Activated T-cell treated with anti-CD3 and anti-CD28 coated beads, Interleukin-2, amount 50 U/mL, for 4 hours (primary cell): ENCODE measurements at regions not wholly inside any gene's neighbourhood (a gene's known extent, or its start where the extent isn't known, plus 50 kb on each side); places are given as distances from the start of the nearest gene placed in this dataset.
A peak's percentile ranks its signal among the peaks of the same experiment; 100 is the strongest.

ENCODE experiments used
- ATAC-seq, 2 donors: fragments of 200-7000 bp; cut with Tn5 transposase; one replicate each; pipeline ENCODE4 v1.10.0; 2021
- DNase-seq: peaks from one replicate; pipeline ENCODE4 v3.0.0-alpha.2; 2020
- H3K27me3 Mint-ChIP-seq: one replicate; pipeline ENCODE4 v1.8.0; 2021; ENCODE audit warnings: low read depth, mixed read lengths
- H3K36me3 Mint-ChIP-seq: one replicate; pipeline ENCODE4 v1.8.0; 2022; ENCODE audit warnings: mixed read lengths; ENCODE audit not compliant: insufficient read depth
- H3K4me1 Mint-ChIP-seq: one replicate; pipeline ENCODE4 v1.8.0; 2021; ENCODE audit warnings: low read depth, mixed read lengths
- H3K4me3 Mint-ChIP-seq: one replicate; pipeline ENCODE4 v1.8.0; 2021; ENCODE audit warnings: mild to moderate bottlenecking, moderate library complexity, mixed read lengths
- H3K9me3 Mint-ChIP-seq: one replicate; pipeline ENCODE4 v1.8.0; 2021; ENCODE audit warnings: mixed read lengths

- Mint-ChIP-seq H3K9me3 (no peaks in the 10 kb centered on the region), H3K4me1 (peaks cover 9% of the 10 kb centered on the region), H3K27me3 (no peaks in the 10 kb centered on the region), H3K36me3 (no peaks in the 10 kb centered on the region), H3K4me3 (no peak overlapping the region)
- no peak for DNase-seq
- ATAC-seq, result no peak
Measured at GRCh38 chr14:22088614-22089342, 415.2 kb upstream of the OR4E1 start.

GRCh38 chr14:22086131-22086530 is 412.5 kb upstream of the OR4E1 start:
- Mint-ChIP-seq H3K9me3 (no peaks in the 10 kb centered on the region), H3K36me3 (no peaks in the 10 kb centered on the region), H3K27me3 (no peaks in the 10 kb centered on the region), H3K4me1 (peaks cover 16% of the 10 kb centered on the region), H3K4me3 (peak overlapping the region; percentile 77)
- ATAC-seq (no peak), DNase-seq (no peak)

DNA sequence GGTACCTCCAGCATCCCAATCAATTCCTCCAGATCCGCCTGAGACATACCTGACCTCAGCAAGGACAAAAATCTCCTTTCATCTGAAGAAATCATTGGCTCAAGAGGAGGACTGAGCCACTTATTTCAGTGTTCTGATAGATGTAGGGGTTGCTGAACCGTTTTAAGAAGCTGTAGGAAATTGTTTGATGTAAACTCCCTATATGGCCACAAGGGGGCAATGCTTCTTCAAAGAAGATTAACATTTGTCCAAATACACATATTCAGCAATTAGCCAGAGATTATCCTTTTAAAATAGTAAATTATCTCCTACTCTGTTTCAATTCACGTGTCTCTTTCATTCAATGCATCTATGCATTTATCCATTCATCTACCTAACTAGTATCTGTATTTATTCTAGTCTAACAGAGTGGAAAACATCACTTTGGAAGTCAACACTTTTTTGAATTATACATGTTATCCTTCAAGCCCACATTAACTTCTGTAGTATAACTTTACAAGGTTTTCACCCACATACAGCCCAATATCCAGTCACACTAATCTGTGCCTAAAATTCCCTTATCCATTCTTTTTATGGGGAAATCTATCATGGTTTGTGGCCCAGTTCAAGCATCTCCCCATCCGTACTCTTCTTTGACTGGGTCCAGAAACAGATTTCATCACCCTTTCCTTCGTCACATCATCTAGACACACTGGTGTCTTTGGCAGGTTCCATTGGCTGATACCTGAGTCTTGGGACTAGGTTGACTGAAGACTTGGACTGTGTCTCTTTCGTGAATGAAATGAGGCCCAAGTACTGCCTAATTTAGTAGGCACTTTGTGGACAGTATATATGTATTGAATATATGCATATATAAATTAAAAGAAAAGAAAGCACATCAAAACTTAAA is 411.0 kb upstream of the OR4E1 start:
- no peak for DNase-seq
- no peak for ATAC-seq
- Mint-ChIP-seq H3K4me1 (peaks cover 16% of the 10 kb centered on the region), H3K27me3 (no peaks in the 10 kb centered on the region), H3K4me3 (peak overlapping the region; percentile 45), H3K36me3 (no peaks in the 10 kb centered on the region), H3K9me3 (no peaks in the 10 kb centered on the region)

- H3K27me3 Mint-ChIP-seq, result no peaks in the 10 kb centered on the region
- DNase-seq (no peak), ATAC-seq (no peak)
- H3K4me1 Mint-ChIP-seq, result peaks cover 23% of the 10 kb centered on the region
- no peaks in the 10 kb centered on the region for H3K36me3 Mint-ChIP-seq
- no peaks in the 10 kb centered on the region for H3K9me3 Mint-ChIP-seq
- H3K4me3 Mint-ChIP-seq, result no peak overlapping the region
Measured at GRCh38 chr14:22081337-22081736, 407.7 kb upstream of the OR4E1 start.

DNA sequence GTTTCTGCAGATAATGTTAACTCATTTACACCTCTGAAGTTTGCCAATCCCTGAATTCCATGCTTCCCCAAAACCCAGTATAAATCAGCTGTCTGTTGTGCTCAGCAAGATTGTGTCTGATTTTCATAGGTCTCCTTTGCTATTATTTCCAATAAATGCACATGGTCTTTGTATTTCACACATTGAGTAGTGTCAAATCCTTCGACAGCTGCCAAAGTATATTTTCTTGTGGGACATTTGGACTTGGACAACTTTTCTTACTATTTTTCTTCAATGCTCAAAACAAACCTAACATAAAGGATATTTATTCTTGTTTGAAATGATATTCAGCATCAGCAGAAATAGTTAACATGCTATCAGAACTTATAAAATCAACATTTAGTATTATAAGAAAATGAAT is 406.1 kb upstream of the OR4E1 start:
- DNase-seq (no peak), ATAC-seq (no peak)
- H3K4me1 Mint-ChIP-seq, result peaks cover 22% of the 10 kb centered on the region
- H3K9me3 Mint-ChIP-seq, result no peaks in the 10 kb centered on the region
- H3K27me3 Mint-ChIP-seq, result no peaks in the 10 kb centered on the region
- no peak overlapping the region for H3K4me3 Mint-ChIP-seq
- H3K36me3 Mint-ChIP-seq, result no peaks in the 10 kb centered on the region

DNA sequence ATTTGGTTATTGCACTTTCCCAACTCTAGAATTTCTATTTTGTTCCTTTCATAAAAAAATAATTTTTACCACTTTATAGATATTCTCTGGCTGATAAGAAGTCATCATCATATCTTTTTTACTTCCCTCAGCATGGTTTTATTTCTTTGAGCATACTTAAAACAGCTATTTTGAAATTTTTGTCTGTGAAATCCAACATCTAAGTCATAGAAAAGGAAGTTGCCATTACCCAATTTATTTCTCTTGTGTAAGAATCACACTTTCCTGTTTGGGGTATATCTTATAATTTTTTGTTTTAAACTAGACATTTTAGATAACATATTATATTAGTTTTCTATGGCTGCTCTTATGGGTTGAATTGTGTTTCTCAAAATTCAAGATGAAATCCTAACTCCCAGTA is 400.2 kb upstream of the OR4E1 start:
- DNase-seq (no peak), ATAC-seq (no peak)
- Mint-ChIP-seq H3K4me1 (peaks cover 36% of the 10 kb centered on the region), H3K36me3 (no peaks in the 10 kb centered on the region), H3K4me3 (no peak overlapping the region), H3K27me3 (no peaks in the 10 kb centered on the region), H3K9me3 (no peaks in the 10 kb centered on the region)

DNA sequence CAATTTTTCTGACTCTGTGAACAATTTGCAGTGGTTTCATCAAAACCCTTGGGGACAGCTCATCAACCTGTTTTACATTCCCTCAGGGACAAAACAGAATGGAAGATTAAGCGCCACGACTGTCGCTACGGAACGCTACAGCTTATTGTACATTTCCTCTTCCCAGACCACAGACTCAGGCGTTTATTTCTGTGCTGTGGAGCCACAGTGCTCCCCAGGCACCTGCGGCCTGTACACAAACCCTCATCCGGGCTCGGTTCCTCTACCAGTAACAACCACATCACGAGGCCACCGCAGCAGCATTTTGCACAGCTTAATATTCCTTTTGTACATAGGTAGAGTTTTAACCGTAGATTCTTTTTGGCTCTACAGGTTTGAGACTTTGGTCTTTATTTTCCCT is 397.4 kb upstream of the OR4E1 start:
- peaks cover 37% of the 10 kb centered on the region for H3K4me1 Mint-ChIP-seq
- no peaks in the 10 kb centered on the region for H3K27me3 Mint-ChIP-seq
- no peaks in the 10 kb centered on the region for H3K9me3 Mint-ChIP-seq
- DNase-seq, result peak; percentile 14
- H3K36me3 Mint-ChIP-seq, result no peaks in the 10 kb centered on the region
- ATAC-seq, result peak; percentile 39 to 59
- H3K4me3 Mint-ChIP-seq, result peak overlapping the region; percentile 83

GRCh38 chr14:22070119-22070982 is 396.7 kb upstream of the OR4E1 start:
- peak overlapping the region; percentile 83 for H3K4me3 Mint-ChIP-seq
- ATAC-seq, result peak; percentile 91 to 93
- no peaks in the 10 kb centered on the region for H3K27me3 Mint-ChIP-seq
- no peaks in the 10 kb centered on the region for H3K9me3 Mint-ChIP-seq
- no peaks in the 10 kb centered on the region for H3K36me3 Mint-ChIP-seq
- DNase-seq, result peak; percentile 36
- peaks cover 41% of the 10 kb centered on the region for H3K4me1 Mint-ChIP-seq

- Mint-ChIP-seq H3K36me3 (no peaks in the 10 kb centered on the region), H3K9me3 (no peaks in the 10 kb centered on the region), H3K4me1 (peaks cover 21% of the 10 kb centered on the region), H3K4me3 (no peak overlapping the region), H3K27me3 (no peaks in the 10 kb centered on the region)
- ATAC-seq, result no peak
- DNase-seq, result no peak
Measured at GRCh38 chr14:22065347-22065746, 391.7 kb upstream of the OR4E1 start.

DNA sequence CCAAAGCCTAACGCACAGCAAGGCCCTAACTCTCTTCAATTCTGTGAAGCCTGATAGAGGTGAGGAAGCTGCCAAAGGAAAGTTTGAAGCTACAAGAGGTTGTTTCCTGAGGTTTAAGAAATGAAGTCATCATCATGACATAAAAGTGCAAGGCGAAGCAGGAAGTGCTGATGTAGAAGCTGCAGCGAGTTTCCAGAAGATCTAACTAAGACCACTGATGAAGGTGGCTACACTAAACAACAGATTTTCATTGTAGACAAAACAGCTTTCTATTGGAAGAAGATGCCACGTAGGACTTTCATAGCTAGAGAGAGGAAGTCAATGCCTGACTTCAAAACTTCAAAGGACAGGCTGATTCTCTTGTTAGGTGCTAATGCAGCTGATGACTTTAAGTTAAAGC is 385.6 kb upstream of the OR4E1 start:
- Mint-ChIP-seq H3K27me3 (no peaks in the 10 kb centered on the region), H3K4me3 (no peak overlapping the region), H3K9me3 (no peaks in the 10 kb centered on the region), H3K36me3 (no peaks in the 10 kb centered on the region), H3K4me1 (peaks cover 7% of the 10 kb centered on the region)
- ATAC-seq (no peak), DNase-seq (no peak)

DNA sequence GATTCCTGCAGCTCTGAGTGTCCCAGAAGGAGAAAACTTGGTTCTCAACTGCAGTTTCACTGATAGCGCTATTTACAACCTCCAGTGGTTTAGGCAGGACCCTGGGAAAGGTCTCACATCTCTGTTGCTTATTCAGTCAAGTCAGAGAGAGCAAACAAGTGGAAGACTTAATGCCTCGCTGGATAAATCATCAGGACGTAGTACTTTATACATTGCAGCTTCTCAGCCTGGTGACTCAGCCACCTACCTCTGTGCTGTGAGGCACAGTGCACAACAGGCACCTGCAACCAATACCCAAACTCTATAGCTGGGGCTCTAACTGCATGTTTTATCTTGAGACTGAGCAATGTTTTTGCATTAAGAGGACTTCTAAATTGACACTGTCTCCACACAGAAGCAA is 379.2 kb upstream of the OR4E1 start:
- ATAC-seq, result peak; percentile 90 to 92
- H3K9me3 Mint-ChIP-seq, result no peaks in the 10 kb centered on the region

GRCh38 chr14:22047115-22047514 is 373.5 kb upstream of the OR4E1 start:
- peaks cover 19% of the 10 kb centered on the region for H3K4me1 Mint-ChIP-seq
- no peaks in the 10 kb centered on the region for H3K36me3 Mint-ChIP-seq
- ATAC-seq, result peak; percentile 78 to 88
- H3K27me3 Mint-ChIP-seq, result no peaks in the 10 kb centered on the region
- peak overlapping the region; percentile 37 for H3K4me3 Mint-ChIP-seq
- H3K9me3 Mint-ChIP-seq, result no peaks in the 10 kb centered on the region
- no peak for DNase-seq

More for the DNA sequence above, 379.2 kb upstream of the OR4E1 start:
- H3K36me3 Mint-ChIP-seq, result no peaks in the 10 kb centered on the region
- no peak overlapping the region for H3K4me3 Mint-ChIP-seq
- DNase-seq, result no peak
- H3K4me1 Mint-ChIP-seq, result peaks cover 19% of the 10 kb centered on the region
- no peaks in the 10 kb centered on the region for H3K27me3 Mint-ChIP-seq

- ATAC-seq, result no peak
- Mint-ChIP-seq H3K4me3 (peak overlapping the region; percentile 42), H3K36me3 (no peaks in the 10 kb centered on the region), H3K4me1 (peaks cover 22% of the 10 kb centered on the region), H3K27me3 (no peaks in the 10 kb centered on the region), H3K9me3 (no peaks in the 10 kb centered on the region)
- DNase-seq, result no peak
Measured at GRCh38 chr14:22046063-22046462, 372.4 kb upstream of the OR4E1 start.

DNA sequence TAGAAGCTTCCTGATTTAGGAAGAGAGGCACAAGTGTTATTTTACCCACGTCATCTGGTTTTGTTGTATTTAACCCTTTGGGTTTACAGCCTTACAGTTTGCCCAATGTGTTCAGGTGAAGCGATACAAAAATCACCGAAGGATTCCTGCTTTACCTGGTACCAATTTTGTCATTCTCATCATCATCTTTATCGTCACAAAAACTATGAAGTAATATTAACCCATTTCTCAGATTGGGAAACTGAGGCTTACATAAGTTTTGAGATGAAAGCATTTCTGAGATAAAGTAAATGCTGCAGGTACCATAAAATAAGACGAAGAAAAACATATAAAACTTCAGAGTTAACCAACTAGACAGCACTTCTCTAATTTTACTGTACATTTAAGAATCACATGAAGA is 370.6 kb upstream of the OR4E1 start:
- H3K36me3 Mint-ChIP-seq, result no peaks in the 10 kb centered on the region
- H3K27me3 Mint-ChIP-seq, result no peaks in the 10 kb centered on the region
- no peak for ATAC-seq
- DNase-seq, result no peak
- H3K4me1 Mint-ChIP-seq, result peaks cover 26% of the 10 kb centered on the region
- H3K4me3 Mint-ChIP-seq, result no peak overlapping the region
- no peaks in the 10 kb centered on the region for H3K9me3 Mint-ChIP-seq
